Loucy (cell line): ENCODE measurements at regions not wholly inside any gene's neighbourhood (a gene's known extent, or its start where the extent isn't known, plus 50 kb on each side); places are given as distances from the start of the nearest gene placed in this dataset.

Experiments
- CTCF ChIP-seq: fragments of 200-600 bp; sonication (generic); conservative IDR thresholded peaks from 2 replicates; pipeline ENCODE4 v1.5.1; 2014; ENCODE audit warnings: mild to moderate bottlenecking, antibody characterized with exemption, low read length
- EZH2phosphoT487 ChIP-seq: fragments of 200-600 bp; IDR thresholded peaks from 2 replicates; pipeline ENCODE4 v1.6.1; 2018; ENCODE audit warnings: antibody characterized with exemption, mild to moderate bottlenecking, moderate library complexity, borderline replicate concordance

- TF ChIP-seq CTCF (no peak), EZH2phosphoT487 (no peak)
Observed at GRCh38 chr1:234934611-234935033, 194.0 kb downstream of the TOMM20 start.
